HFF-Myc (cell line): ENCODE measurements at regions not wholly inside any gene's neighbourhood (a gene's known extent, or its start where the extent isn't known, plus 50 kb on each side); places are given as distances from the start of the nearest gene placed in this dataset.

Experiments
- DNase-seq: peaks from one replicate; pipeline ENCODE4 v3.0.0-alpha.2; 2011; ENCODE audit warnings: low read depth; ENCODE audit errors: extremely low read depth
- H3K4me3 ChIP-seq: replicated peaks from 2 replicates; pipeline ENCODE4 v1.5.1; 2011; ENCODE audit warnings: low read depth, mild to moderate bottlenecking, control low read depth, low read length
- CTCF ChIP-seq: IDR thresholded peaks from 2 replicates; pipeline ENCODE4 v1.5.1; 2012; ENCODE audit warnings: mild to moderate bottlenecking, low read depth, low read length, control low read depth; ENCODE audit errors: missing control alignments

- TF ChIP-seq CTCF = no peak
- DNase-seq = no peak
- H3K4me3 ChIP-seq = no peak overlapping the region
Measured at GRCh38 chr5:72694856-72695255, 121.6 kb upstream of the TNPO1 start.

- DNase-seq = no peak
- no peak for TF ChIP-seq CTCF
- H3K4me3 ChIP-seq = no peak overlapping the region
Measured at GRCh38 chr5:72693546-72694205, 122.8 kb upstream of the TNPO1 start.

GRCh38 chr5:72692651-72693442 is 123.6 kb upstream of the TNPO1 start:
- DNase-seq = no peak
- no peak for TF ChIP-seq CTCF
- no peak overlapping the region for H3K4me3 ChIP-seq

GRCh38 chr5:72692231-72692637 is 124.2 kb upstream of the TNPO1 start:
- no peak overlapping the region for H3K4me3 ChIP-seq
- no peak for TF ChIP-seq CTCF
- no peak for DNase-seq

- no peak overlapping the region for H3K4me3 ChIP-seq
- TF ChIP-seq CTCF = no peak
- DNase-seq = no peak
Measured at GRCh38 chr5:72691751-72692150, 124.7 kb upstream of the TNPO1 start.

GRCh38 chr5:72688916-72689315 is 127.5 kb upstream of the TNPO1 start:
- no peak for DNase-seq
- no peak overlapping the region for H3K4me3 ChIP-seq
- TF ChIP-seq CTCF = no peak
